Upper lobe of left lung (tissue), 6 donors: ENCODE measurements at regions not wholly inside any gene's neighbourhood (a gene's known extent, or its start where the extent isn't known, plus 50 kb on each side); places are given as distances from the start of the nearest gene placed in this dataset.

Experiments used
- ATAC-seq, 2 donors: fragments of 200-7000 bp; cut with Tn5 transposase; one replicate each; pipeline ENCODE4 v1.9.1; 2022; ENCODE audit warnings: mild to moderate bottlenecking in 2 of 2, moderate library complexity in 2 of 2; ENCODE audit not compliant: low FRiP score in 2 of 2
- DNase-seq, 2 donors: peaks; one replicate each; pipeline ENCODE4 v3.0.0-alpha.2; 2019 to 2020
- H3K27ac ChIP-seq, 4 donors: fragments of 200-600 bp; sonication (generic); one replicate each; pipeline ENCODE4 v1.5.1; 2016 to 2019
- H3K27me3 ChIP-seq, 4 donors: fragments of 200-600 bp; sonication (generic); one replicate each; pipeline ENCODE4 v1.5.1; 2017 to 2019
- H3K36me3 ChIP-seq, 4 donors: fragments of 200-600 bp; sonication (generic); one replicate each; pipeline ENCODE4 v1.5.1; 2016 to 2019
- H3K4me1 ChIP-seq, 4 donors: fragments of 200-600 bp; sonication (generic); one replicate each; pipeline ENCODE4 v1.5.1; 2018 to 2019
- H3K4me3 ChIP-seq, 4 donors: fragments of 200-600 bp; sonication (generic); one replicate each; pipeline ENCODE4 v1.5.1; 2017 to 2019; ENCODE audit warnings: mild to moderate bottlenecking in 2 of 4, moderate library complexity in 1 of 4
- H3K9me3 ChIP-seq, 4 donors: fragments of 200-600 bp; sonication (generic); one replicate each; pipeline ENCODE4 v1.5.1; 2018 to 2019
- EP300 ChIP-seq, 4 donors: sonication (generic); formaldehyde crosslinking; IDR thresholded peaks; one replicate each; pipeline ENCODE4 v1.5.1; 2017; ENCODE audit warnings: antibody characterized with exemption in 4 of 4, control low read depth in 2 of 4
- POLR2A ChIP-seq, 4 donors: fragments of 450-650 bp; IDR thresholded peaks; one replicate each; pipeline ENCODE4 v1.5.1; 2016 to 2017; ENCODE audit warnings: antibody characterized with exemption in 4 of 4, mild to moderate bottlenecking in 2 of 4
- POLR2AphosphoS5 ChIP-seq, 2 donors: sonication (generic); formaldehyde crosslinking; IDR thresholded peaks; one replicate each; pipeline ENCODE4 v1.5.1; 2017; ENCODE audit warnings: antibody characterized with exemption in 2 of 2
- WGBS, 2 donors: methylation state at CpG; one replicate each; pipeline ENCODE4 v1.1.5; 2017 to 2018; 5-methylcytosine and 5-hydroxymethylcytosine counted together
- TF ChIP-seq, protein P1 (sequence below), 6 experiments: fragments of 450-650 bp in 4 of 6; fragments of 200-600 bp in 2 of 6; sonication (generic) in 2 of 6; IDR thresholded peaks; one replicate each; pipeline ENCODE4 v1.5.1; 2016 to 2019; ENCODE audit warnings: antibody characterized with exemption in 6 of 6
- donor health status: DM: no; HTN: no; CAD: no; lungs with moderate emphysema.
- donor health status: DM: no; HTN: yes; CAD: no; lungs with severe emphysema.

DNA sequence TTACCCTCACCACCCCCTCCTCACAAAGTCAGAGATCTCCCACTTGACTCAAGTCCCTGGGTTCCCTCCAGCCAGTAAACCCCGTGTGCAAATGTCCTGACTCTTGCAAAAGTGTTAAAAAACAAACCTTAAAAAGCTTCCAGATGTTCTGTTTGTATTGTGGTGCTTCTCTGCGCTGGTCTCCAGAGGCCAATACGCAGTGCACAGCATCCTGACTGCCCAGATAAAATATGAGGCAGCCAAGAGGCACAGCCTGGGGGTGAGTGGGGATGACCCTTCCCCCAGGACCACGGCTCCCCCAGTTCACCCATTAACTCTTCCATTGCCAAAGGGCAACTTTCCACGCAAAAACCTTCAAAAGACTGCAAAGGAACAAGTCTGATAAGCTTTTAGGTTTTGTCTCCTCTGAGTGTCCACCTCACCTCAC lies 291.8 kb downstream of the SOX9 start:
- Histone ChIP-seq H3K4me3 (no peak overlapping the region), H3K27me3 (no peaks in the 10 kb centered on the region), H3K36me3 (no peaks in the 10 kb centered on the region), H3K4me1 (peaks cover 0 to 5% (median 0%) of the 10 kb centered on the region in 4 donors), H3K9me3 (peaks cover 0 to 14% (median 4%) of the 10 kb centered on the region in 4 donors), H3K27ac (no peak overlapping the region)
- no peak for DNase-seq
- ATAC-seq: no peak
- 49% methylated on average over 5 of the region's 5 CpGs for WGBS, 2 donors
- TF ChIP-seq POLR2A (IDR thresholded peaks at IDR 0.05) (no peak), POLR2AphosphoS5 (IDR thresholded peaks at IDR 0.05) (no peak), EP300 (IDR thresholded peaks at IDR 0.05) (no peak)
- TF ChIP-seq, protein P1, sequence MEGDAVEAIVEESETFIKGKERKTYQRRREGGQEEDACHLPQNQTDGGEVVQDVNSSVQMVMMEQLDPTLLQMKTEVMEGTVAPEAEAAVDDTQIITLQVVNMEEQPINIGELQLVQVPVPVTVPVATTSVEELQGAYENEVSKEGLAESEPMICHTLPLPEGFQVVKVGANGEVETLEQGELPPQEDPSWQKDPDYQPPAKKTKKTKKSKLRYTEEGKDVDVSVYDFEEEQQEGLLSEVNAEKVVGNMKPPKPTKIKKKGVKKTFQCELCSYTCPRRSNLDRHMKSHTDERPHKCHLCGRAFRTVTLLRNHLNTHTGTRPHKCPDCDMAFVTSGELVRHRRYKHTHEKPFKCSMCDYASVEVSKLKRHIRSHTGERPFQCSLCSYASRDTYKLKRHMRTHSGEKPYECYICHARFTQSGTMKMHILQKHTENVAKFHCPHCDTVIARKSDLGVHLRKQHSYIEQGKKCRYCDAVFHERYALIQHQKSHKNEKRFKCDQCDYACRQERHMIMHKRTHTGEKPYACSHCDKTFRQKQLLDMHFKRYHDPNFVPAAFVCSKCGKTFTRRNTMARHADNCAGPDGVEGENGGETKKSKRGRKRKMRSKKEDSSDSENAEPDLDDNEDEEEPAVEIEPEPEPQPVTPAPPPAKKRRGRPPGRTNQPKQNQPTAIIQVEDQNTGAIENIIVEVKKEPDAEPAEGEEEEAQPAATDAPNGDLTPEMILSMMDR (IDR thresholded peaks at IDR 0.05): no peak

DNA sequence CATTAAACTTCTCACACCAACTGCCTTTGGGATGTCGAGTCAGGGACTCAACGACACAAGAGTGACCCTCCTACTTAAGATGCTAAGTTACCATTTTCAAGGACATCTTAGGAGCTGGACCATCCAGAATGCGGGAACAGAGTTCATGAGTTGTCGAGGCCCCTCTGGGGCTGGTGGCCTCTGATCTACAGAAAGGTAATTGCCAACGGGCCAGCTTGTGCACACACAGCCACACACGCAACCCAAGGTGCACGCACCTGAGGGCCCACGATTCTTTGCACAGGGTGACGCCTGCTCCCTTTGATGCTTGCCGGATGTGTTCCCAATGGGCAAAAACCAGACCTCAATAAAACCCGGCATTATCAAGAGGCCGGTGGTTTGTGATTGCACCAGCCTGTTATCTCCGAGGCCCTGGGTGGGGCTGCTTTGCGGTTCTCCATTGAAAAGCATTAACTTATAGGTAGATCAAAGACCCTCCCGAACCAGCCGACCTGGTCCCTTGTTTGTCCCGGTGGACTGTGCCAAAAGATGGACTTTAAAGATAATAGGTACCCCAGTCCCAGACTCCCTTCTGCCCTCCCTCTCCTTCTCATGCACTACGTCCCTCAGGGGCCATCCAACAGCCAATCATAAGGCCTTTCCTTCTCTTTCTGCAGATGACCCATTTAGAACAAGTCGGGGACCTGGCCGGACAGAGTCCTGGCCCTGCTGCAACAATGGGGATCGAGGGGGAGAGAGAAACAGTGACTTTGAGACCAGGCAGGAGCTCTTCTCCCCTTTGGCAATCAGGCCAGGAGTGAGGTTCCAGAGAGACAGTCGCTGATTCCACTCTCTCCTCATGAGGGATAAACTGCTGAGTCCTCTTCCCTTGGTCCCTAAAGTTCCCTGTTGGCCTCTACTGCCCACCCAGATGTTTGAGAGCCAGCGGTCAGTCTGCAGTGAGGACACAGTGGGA lies 292.5 kb downstream of the SOX9 start:
- Histone ChIP-seq H3K27ac (no peak overlapping the region), H3K9me3 (peaks cover 0 to 21% (median 10%) of the 10 kb centered on the region in 4 donors), H3K36me3 (no peaks in the 10 kb centered on the region), H3K4me1 (no peaks in the 10 kb centered on the region), H3K27me3 (no peaks in the 10 kb centered on the region), H3K4me3 (no peak overlapping the region)
- no peak for TF ChIP-seq POLR2A (IDR thresholded peaks at IDR 0.05)
- TF ChIP-seq EP300 (IDR thresholded peaks at IDR 0.05): no peak
- TF ChIP-seq POLR2AphosphoS5 (IDR thresholded peaks at IDR 0.05): no peak
- TF ChIP-seq, protein P1 (IDR thresholded peaks at IDR 0.05): no peak
- ATAC-seq (no peak), DNase-seq (no peak)
- WGBS, 2 donors: 82 to 90% methylated on average over 12 to 23 of the region's 23 CpGs

DNA sequence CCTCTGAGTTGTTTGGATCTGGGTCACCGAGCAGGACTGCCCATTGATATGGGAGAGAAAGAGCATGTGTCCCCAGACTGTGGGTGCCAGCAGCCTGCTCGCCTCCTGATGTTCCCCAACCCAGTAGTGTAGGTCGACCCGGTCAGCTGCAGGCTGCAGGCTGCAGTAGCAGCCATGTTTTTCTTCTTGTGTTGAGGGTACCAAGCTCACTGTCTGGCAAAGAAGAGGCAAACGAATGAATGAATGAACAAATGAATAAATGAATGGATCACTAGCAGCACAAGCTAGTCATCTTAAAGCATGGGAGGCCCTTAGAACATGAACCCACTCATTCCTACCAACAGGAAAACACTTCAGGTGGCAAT lies 293.2 kb downstream of the SOX9 start:
- no peak overlapping the region for H3K4me3 ChIP-seq
- 85 to 93% methylated on average over 3 to 5 of the region's 5 CpGs for WGBS, 2 donors
- no peaks in the 10 kb centered on the region for H3K4me1 ChIP-seq
- no peak for TF ChIP-seq EP300 (IDR thresholded peaks at IDR 0.05)
- TF ChIP-seq POLR2A (IDR thresholded peaks at IDR 0.05): no peak
- TF ChIP-seq POLR2AphosphoS5 (IDR thresholded peaks at IDR 0.05): no peak
- TF ChIP-seq, protein P1 (IDR thresholded peaks at IDR 0.05): no peak
- no peak overlapping the region for H3K27ac ChIP-seq
- H3K36me3 ChIP-seq: no peaks in the 10 kb centered on the region
- no peaks in the 10 kb centered on the region for H3K27me3 ChIP-seq
- ATAC-seq (no peak), DNase-seq (no peak)
- peaks cover 0 to 25% (median 14%) of the 10 kb centered on the region in 4 donors for H3K9me3 ChIP-seq

DNA sequence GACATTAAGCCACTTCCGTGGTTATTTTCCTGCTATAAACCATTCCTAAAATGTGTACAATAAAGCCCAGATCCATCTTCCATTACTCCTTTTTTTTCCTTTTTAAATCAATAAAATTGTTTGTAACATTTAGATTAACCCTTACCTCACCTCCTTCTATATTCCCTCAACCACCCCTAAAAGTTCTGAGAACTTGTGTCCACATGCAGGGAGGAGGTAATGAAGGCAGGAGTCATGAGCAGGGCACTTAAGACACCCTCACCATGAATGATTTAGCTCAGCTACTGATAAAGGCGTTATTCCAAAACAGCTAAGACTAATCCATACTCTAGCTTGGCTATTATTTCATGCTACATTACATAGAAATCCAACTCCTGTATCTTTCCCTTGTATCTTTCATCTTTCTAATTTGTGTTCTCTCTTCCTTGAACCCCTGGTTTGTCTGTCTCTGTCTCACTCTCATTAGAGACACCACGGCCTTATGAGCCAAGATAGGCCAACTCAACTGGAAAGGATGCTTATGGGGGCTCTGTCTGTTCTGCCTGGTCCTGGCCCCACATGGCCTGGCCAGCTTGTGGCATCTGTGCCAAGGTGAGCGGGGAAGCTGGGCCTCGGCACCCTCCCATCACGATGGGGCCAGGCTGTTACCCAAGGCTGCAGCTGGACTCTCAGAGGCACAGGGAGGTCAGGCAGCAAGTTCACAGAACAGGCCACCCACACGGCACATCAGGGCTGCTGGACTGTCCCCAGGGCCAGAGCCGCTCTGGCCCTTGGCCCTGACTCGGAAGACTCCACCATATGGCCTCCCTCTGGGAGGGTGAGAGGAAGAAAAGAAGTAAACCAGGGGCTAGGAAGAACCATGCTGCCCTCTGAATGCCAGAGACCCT lies 294.4 kb downstream of the SOX9 start:
- H3K9me3 ChIP-seq: peaks cover 0 to 25% (median 14%) of the 10 kb centered on the region in 4 donors
- WGBS, 2 donors: 74 to 86% methylated on average over 5 to 9 of the region's 9 CpGs
- ATAC-seq (no peak), DNase-seq (no peak)
- no peaks in the 10 kb centered on the region for H3K36me3 ChIP-seq
- no peaks in the 10 kb centered on the region for H3K4me1 ChIP-seq
- no peak for TF ChIP-seq POLR2A (IDR thresholded peaks at IDR 0.05)
- TF ChIP-seq, protein P1 (IDR thresholded peaks at IDR 0.05): no peak
- TF ChIP-seq EP300 (IDR thresholded peaks at IDR 0.05): no peak
- TF ChIP-seq POLR2AphosphoS5 (IDR thresholded peaks at IDR 0.05): no peak
- H3K4me3 ChIP-seq: no peak overlapping the region
- H3K27ac ChIP-seq: no peak overlapping the region
- H3K27me3 ChIP-seq: no peaks in the 10 kb centered on the region
